HG03139 (cell line): ENCODE measurements at regions not wholly inside any gene's neighbourhood (a gene's known extent, or its start where the extent isn't known, plus 50 kb on each side); places are given as distances from the start of the nearest gene placed in this dataset.

ENCODE experiments used
- ATAC-seq: cut with Tn5 transposase; IDR thresholded peaks from one replicate; pipeline ENCODE4 v1.9.1; 2021; ENCODE audit not compliant: unreplicated experiment

DNA sequence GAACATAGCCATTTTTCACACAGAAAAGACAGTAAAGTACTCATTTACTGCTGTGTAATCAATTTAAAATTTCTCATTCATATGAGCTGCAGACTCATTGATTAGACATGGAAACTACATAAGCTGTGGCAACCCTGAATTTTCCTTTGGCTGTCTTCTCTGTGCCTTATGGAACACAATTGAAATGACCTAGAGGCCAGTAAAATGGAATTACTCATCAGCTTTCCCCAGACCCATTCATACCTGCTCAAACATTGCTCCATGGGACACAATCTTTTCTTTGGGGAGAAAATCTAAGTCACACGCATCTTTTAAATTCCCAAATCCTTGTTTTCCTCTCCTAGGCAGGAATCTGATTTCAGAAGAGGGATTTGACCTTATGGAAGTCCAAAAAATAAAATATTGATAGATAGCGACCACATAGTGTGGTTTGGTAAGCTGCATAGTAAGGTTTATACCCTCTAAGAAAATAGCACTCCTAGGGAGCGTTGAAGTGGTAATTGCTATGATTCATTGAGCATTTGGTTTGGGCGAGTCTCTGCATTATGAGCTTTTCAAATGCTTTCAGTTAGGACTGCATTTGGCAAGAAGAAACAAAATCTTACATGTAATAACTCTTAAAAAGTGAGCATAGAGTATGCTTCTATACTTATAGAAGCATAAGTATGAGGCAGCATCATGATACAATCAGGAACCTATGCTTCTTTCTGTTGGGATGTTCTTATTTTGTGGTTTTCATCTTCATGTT, 243.4 kb upstream of the GADL1 start:
- ATAC-seq, result no peak

DNA sequence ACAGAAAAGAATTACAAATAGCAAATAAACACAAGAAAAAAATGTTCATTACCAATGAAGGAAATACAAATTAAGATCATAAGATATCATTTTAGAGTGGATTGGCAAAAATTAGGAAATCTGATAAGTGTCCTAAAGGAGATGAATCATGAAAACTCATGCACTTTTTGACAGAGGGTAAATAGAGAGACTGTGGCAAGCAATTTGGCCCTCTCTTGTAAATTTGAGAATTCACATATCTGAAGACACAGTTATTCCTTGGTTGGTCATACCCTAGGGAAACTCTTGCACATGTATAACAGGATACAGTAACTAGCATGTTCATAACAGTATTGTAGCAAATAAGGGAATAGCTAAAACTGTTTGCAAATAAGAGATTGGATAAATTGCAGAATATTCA, 246.0 kb upstream of the GADL1 start:
- ATAC-seq, result no peak

DNA sequence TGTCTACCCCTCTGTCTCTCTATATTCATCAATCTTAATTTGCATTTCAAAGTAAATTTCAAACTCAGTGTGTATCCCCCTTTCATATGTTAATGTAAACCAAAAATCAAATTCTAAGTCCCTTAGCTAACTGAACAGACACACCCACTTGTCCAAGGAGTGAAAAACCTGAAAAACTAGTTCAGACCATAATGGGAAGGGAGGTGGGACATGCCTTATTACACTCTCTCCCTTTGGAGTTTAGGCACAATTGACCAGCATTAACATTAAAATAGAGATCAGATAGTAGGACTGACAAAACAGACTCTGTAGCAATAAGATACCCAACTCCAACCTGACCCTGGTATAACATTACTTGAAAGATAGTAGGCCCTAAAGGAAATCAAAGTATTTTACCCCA, 247.7 kb upstream of the GADL1 start:
- ATAC-seq, result no peak

DNA sequence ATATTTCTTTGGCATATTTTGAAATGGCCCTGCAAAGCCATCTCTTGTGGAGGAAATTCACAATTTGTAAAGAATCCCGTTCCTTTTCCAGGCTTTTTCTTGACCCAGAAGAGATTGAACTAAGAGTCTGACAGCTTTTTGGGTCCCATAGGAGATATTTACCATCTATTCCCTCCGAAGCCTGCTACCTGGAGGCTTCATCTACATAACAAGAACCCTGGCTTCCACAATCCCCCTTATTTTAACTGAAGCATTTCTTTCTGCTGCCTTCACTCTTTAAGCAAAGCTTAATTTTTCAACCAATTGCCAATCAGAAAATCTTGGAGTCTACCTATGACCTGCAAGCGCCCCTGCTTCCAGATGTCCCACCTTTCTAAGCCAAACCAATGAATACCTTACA, 248.1 kb upstream of the GADL1 start:
- ATAC-seq, result no peak

DNA sequence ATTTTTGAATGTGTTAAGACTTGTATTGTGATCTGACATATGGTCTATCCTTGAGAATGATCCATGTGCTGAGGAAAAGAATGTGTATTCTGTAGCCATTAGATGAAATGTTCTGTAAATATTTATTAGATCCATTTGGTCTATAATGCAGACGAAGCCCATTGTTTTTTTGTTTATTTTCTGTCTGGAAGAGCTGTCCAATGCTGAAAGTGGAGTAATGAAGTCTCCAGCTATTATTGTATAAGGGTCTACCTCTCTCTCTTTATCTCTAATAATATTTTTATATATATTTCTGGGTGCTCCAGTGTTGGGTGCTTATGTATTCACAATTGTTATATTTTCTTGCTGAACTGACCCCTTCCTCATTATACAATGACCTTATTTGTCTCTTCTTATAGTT, 250.6 kb upstream of the GADL1 start:
- no peak for ATAC-seq

DNA sequence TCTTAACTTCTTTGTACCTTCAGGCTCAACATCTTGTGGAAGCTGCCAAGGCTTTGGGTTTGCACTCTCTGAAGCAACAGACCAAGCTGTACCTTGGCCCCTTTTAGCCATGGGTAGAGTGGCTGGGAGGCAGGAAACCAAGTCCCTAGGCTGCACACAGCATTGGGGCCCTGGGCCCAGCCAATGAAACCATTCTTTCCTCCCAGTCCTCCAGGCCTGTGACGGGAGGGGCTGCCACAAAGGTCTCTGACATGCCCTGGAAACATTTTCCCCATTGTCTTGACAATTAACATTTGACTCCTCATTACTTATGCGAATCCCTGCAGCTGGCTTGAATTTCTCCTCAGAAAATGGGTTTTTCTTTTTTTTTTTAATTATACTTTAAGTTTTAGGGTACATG, 253.1 kb upstream of the GADL1 start:
- no peak for ATAC-seq

DNA sequence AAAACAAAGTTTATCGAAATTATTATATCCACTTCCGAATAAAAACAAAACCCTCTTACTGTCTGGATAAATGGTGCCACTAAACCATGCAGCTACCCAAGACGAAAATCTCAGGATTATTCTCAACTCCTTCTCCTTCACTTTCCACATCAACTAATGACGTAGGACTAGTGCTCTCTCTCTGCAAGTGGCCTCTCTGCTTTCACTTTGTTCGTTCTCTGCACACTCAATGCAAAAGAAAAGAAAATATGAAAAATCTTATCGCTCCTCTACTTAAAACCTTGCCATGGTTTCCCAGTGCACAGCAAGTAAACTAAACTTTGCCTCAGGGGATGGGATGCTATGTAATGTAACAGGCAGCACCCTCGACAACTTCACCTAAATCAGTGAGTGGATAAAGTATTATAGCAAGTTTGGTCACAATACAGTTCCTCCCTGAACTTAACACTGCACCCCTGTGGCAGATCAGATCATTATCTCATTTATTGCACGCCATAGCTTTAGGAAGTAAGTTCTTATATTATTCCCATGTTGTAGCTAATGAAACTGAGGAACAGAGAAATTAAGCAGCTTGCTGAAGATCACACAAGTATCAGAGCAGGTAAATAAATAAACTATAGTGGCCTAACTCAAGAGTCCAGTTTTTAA, 262.7 kb upstream of the GADL1 start:
- no peak for ATAC-seq

DNA sequence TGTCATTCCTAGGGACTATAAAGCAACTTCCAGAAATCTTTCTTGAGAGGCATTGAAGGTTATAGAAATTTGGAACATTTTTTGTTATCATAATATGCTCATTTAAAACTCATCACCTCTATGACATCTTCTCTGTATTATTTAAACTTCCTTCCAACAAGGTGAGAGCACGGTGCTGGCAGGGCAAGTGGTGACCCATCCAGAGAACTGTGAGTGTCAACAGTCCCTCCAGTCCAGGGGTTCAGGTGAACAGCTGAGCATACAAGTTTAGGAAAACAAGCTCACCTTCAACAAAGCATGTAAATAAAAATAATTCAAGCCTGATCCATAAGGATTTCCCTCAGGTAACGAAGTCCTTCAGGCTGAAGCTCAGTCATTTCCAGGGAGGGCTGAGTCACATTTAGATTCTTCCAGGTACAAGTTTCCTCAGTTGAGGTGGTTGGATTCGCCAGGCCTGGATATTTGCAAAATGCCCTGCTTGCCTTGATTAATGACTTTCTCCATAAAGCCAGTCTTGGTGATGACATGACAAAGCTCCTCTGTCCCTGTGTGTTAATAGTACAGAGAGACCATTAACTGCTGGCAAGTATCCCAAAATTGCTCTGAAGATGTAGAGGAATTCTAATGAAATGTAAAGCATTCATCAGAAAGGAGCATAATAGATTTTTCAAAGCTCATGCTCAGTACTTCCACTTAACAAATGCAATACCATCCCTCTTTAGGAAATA, 263.6 kb upstream of the GADL1 start:
- no peak for ATAC-seq

DNA sequence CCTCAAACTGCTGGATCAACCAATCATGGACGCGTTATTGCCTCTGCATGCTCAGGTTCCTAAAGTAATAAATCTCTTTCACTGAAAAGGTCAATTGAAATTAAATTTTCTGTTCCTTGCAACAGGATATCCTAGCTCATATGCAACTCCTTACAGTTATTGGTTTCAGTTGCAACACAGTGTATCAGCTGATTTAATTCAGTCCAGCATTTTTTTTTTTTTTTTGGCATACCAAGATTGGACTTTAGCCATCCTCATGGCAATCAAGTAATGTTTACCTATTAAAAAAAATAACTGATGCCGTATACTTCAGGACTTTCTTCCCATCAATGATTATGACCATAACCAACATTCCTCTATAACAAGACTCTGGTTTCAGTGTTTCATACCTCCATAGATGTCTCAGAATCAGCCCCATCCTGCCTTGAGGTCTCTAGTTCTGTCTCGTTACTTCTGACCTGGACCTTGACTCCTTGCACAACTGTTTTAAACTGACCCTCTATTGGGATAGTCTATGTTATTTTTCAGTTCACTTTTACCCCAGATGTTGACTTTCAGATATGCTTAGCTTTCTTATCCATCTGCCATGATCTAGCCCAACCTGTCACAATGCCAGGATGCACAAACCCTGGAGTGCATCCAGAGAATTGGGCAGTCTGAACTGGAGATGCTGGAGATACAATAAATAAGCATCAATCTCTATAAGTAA, 265.0 kb upstream of the GADL1 start:
- no peak for ATAC-seq

DNA sequence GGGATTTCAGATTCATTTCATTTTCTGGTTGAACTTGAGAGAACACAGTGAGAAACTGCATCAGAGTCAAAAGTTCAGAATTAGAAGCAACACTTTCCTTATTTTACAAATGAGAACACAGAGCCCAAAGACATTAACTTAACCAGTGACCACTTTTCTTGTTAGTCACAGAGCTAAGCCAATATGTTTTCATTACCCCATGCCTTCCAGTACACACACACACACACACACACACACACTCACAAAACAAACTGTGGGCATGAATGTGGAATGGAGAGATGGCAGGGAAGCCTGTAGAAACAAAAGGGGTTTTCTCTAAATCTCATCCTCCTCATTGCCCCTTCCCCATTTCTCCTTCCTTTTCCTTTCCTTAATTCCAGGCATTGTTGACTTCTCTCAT, 267.4 kb upstream of the GADL1 start:
- no peak for ATAC-seq

DNA sequence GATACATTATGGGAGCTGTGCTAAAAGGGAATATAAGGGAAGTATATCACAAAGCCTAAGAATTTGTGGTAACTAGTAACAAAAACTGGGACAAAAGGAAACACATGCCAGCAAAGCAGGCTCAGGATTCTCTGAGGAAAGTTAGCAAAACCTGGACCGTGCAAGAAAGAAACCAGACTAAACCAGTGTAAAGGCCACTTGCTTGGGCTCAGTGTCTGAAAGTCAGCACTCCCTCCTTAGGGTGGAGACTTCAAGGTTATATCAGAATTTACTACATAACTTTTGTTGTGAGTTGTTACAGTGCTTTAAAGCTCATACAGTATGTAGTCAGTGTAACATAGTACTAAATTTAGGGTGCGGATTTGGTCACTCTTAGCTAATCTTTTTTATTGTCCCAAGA, 269.9 kb upstream of the GADL1 start:
- no peak for ATAC-seq

DNA sequence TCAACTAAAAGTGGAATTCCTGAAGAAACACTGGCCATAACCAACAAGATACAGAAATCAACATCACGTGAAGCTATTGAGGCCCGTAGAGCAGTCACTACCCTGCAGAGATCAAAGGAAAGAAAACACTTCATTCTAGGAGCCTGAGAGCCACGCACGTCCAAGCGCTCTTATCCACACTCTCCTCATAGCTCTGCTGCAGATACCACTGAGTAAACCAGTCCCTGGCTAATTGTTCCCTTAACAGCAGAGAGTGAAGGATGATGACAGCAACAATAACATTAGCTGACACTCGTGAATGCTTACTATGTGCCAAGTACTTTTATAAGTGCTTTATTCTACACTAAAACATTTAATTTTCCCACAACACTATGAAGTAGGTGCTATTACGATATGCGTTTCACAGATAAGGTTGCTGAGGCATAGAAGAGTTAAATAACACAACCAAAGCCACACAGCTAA, 271.0 kb upstream of the GADL1 start:
- ATAC-seq, result no peak

DNA sequence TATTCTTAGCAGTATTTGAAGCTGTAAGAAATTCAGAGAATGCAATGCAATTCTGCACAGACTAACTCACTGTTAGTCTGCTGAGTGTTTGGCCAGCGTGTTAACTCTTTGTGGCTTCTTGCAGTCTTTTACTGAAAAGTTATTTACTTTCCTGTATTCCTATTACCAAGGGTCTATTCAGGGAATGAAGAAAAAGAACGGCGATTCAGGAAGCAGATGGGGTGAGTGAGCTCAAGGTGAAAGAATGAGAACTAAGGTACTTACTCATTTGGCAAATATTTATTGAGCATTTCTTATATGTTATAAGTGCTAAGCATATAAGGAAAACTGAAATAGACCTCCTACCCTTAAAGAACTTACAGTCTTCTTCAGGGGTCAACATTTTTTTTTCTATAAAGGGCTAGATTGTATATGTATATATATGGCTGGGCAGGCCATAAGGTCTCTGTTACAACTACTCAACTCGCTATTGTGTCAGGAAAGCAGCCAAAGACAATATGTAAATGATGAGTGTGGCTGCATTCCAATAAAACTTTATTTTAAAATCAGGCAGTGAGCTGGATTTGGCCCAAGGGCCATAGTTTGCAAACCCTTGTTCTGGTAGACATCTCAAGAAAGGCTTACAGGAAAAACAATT, 271.9 kb upstream of the GADL1 start:
- ATAC-seq, result no peak

DNA sequence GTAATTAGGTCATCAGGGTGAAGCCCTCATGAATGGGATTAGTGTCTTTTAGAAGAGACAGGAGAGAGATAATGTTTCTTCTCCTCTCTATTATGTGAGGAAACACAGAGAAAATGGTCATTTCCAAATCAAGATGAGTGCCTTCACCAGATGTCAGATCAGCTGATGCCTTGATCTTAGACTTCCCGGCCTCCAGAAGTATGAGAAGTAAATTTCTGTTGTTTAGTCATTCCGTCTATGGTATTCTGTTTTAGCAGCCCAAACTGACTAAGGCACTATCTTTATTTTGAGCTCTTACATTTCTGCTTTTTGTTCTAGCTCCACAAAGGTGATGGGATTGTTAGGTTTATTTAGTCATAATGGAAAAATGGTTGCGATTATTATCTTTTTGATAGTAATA, 273.2 kb upstream of the GADL1 start:
- ATAC-seq, result no peak

DNA sequence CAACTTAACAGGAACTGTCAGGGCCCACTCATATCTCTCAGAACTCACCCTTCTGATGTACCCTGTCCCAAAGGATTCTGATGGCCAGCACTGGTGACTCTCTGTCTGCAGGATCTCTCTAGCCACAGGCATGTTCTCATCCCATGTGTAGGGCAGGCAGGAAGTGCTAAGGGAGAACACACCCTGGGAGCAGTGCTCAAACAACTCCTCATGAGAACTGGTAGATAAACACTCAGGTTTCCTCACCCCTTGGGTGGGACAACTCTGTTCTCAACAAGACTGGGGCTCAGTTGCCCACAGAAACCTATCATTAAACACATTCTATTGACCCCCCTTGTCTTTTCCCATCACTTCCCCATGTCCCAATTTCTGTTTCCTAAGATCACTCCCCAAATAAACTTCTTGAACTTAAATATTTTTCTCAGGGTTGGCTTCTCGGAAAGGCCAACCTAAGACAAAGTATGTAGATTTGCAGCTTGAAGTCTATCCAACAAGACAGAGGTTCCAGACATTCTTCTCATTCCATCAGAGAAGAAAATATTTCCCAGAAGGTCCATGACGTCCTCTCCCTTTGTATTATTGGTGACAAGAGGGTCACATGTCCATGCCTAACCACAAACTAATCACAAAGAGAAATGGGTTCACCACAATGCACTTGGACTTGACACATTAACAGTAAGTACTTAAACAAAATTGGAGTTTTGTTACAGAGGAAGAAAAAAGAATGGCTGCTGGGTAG, 276.6 kb upstream of the GADL1 start:
- ATAC-seq, result no peak

DNA sequence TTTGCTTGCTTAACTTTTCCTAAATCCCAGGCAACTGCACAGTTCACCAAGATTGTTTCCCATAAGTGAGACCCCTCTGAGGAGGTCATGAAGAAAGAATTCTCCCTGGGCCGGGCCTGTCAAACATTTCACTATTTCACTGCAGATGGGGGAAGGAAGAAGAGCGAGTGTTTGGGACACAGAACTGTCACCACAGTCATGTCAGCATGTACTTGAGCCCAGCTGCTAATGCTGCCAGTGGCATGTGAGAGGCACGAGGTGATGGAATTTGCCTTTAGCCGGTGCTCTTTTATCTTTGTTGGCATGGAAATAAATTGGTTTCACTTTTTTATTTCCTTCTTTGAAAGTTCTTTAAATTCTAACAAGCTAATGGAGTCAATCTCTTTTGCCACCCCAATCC, 277.9 kb upstream of the GADL1 start:
- ATAC-seq, result no peak

DNA sequence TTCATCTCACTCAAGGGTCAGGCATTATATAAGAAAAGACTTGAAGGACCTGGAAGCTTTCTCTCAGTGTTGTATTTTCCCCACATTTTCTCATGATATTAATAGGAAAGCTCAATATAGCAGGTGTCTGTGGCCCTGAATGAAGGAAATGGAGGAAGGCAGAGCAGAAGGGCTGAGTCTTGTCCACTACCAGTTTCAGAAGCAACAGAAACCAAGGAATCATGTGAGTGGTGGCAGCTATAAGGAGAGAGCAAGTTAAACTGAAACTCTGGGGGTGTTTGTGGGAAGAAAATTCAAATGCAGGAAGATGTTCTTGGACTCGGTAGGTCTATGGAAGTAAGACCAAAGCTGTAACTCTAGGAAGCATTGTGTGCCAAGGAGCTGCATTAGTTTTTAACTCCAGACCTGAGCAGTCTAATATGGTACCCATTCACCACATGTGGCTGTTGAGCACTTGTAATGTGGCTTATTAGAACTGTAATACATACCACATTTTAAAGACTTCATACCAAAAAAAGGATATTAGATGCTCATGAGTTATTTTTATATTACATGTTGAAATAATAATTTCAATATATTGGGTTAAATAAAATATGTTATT, 278.8 kb upstream of the GADL1 start:
- no peak for ATAC-seq

DNA sequence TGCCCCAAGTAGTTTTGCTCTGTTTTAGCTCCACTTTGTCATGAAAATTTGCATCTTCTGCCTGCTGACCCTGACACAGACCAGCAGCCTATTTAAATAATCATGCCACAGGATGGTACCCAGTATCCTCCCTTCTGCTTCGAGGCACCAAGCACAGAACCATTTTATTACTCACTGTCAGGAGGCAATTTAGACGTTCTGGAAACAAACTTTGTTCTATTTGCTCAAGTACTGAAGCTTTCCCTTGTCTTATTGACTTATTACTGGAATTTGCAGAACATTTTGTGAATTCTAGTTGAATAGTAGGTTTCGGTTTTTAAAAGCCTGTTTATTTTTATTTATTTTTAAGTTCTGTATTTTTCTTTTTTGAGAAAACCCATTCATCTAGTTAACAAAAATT, 279.6 kb upstream of the GADL1 start:
- ATAC-seq, result no peak

DNA sequence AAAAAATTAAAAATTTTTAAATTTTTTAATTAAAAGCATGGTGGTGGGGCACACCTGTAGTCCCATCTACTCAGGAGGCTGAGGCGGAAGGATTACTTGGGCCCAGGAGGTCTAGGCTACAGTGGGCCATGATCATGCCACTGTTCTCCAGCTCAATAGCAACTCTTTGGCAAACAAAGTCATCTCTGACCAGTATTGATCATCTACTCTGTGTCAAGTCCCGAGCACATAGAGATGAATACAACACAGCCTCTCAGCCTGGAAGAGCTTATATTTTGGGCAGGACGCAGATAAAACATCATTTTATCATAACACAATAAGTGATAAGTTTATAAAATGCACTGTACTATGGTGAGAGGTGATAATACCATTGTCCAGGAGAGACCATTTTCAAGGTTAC, 281.6 kb upstream of the GADL1 start:
- no peak for ATAC-seq

DNA sequence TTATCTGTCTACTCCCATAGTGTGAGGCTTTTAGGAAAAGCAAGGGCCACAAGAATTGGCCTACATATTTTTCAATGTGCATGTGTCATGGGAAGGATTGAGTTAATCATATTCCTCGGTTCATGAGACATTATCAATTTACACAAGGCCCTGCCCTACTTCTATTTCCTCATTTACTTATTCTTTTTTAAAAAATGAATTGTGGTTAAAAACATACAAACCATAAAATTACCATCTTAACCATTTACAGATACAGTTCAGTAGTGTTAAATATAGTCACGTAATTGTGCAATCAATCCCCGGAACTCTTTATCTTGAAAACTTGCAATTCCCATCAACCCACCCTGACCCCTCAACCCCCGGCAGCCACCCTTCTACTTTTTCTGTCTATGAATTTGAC, 284.0 kb upstream of the GADL1 start:
- no peak for ATAC-seq
